ENCODE measurements at regions not wholly inside any gene's neighbourhood (a gene's known extent, or its start where the extent isn't known, plus 50 kb on each side); places are given as distances from the start of the nearest gene placed in this dataset.
"Not testable (repeated sequence)": the region's sequence is repeated elsewhere in the genome, so short reads cannot be mapped to it uniquely, and the experiment has no call there.

GRCh38 chr6:60408747-60409146, 1877.3 kb downstream of the KHDRBS2 start:
- H2AFZ ChIP-seq (ENCODE audit: insufficient read depth, low read length, poor library complexity); H3K4me2 ChIP-seq (ENCODE audit: low read length); H3K4me3 ChIP-seq (ENCODE audit: low read depth, low read length); H3K18ac ChIP-seq (ENCODE audit: low read length); H3K9me3 ChIP-seq (ENCODE audit: insufficient read depth, low read depth, low read length); H2BK5ac ChIP-seq (ENCODE audit: low read depth, low read length, poor library complexity); H4K91ac ChIP-seq (ENCODE audit: low read depth, low read length); H3K9ac ChIP-seq (ENCODE audit: low read length); DNase-seq; H3K4ac ChIP-seq (ENCODE audit: low read depth, low read length); H2BK120ac ChIP-seq (ENCODE audit: insufficient read depth, low read length, poor library complexity); H3K79me2 ChIP-seq (ENCODE audit: control insufficient read depth, insufficient read depth, low read length, poor library complexity); H3K27me3 ChIP-seq (ENCODE audit: insufficient read depth, low read length); H2BK12ac ChIP-seq (ENCODE audit: low read length); H3K14ac ChIP-seq (ENCODE audit: low read length); H2AK5ac ChIP-seq (ENCODE audit: low read length); H3K36me3 ChIP-seq (ENCODE audit: control insufficient read depth in 1 of 2, insufficient read depth in 2 of 2, low read length in 2 of 2); H3K79me1 ChIP-seq (ENCODE audit: low read length); H3K27ac ChIP-seq (ENCODE audit: low read depth, low read length); H4K12ac ChIP-seq (ENCODE audit: low read depth, low read length); H3K4me1 ChIP-seq (ENCODE audit: control insufficient read depth in 1 of 2, insufficient read depth in 2 of 2, low read length in 2 of 2); H4K8ac ChIP-seq (ENCODE audit: low read depth, low read length); H3K23ac ChIP-seq (ENCODE audit: low read length): not testable (repeated sequence)
- WGBS (ENCODE audit: extremely low coverage, insufficient coverage, insufficient read length): no CpG with 5 or more reads among the region's 3 CpGs

GRCh38 chr6:60403268-60403667, 1882.8 kb downstream of the KHDRBS2 start:
- WGBS (ENCODE audit: extremely low coverage, insufficient coverage, insufficient read length): no CpG with 5 or more reads among the region's 4 CpGs
- not testable (repeated sequence) for H2BK5ac ChIP-seq (ENCODE audit: low read depth, low read length, poor library complexity); H3K4me1 ChIP-seq (ENCODE audit: control insufficient read depth in 1 of 2, insufficient read depth in 2 of 2, low read length in 2 of 2); H3K4ac ChIP-seq (ENCODE audit: low read depth, low read length); H3K9me3 ChIP-seq (ENCODE audit: insufficient read depth, low read depth, low read length); H3K23ac ChIP-seq (ENCODE audit: low read length); H3K18ac ChIP-seq (ENCODE audit: low read length); H2BK12ac ChIP-seq (ENCODE audit: low read length); DNase-seq; H3K79me2 ChIP-seq (ENCODE audit: control insufficient read depth, insufficient read depth, low read length, poor library complexity); H3K36me3 ChIP-seq (ENCODE audit: control insufficient read depth in 1 of 2, insufficient read depth in 2 of 2, low read length in 2 of 2); H4K8ac ChIP-seq (ENCODE audit: low read depth, low read length); H4K91ac ChIP-seq (ENCODE audit: low read depth, low read length); H3K27me3 ChIP-seq (ENCODE audit: insufficient read depth, low read length); H3K4me2 ChIP-seq (ENCODE audit: low read length); H2AFZ ChIP-seq (ENCODE audit: insufficient read depth, low read length, poor library complexity); H2BK120ac ChIP-seq (ENCODE audit: insufficient read depth, low read length, poor library complexity); H3K9ac ChIP-seq (ENCODE audit: low read length); H3K79me1 ChIP-seq (ENCODE audit: low read length); H3K27ac ChIP-seq (ENCODE audit: low read depth, low read length); H3K4me3 ChIP-seq (ENCODE audit: low read depth, low read length); H4K12ac ChIP-seq (ENCODE audit: low read depth, low read length); H3K14ac ChIP-seq (ENCODE audit: low read length); H2AK5ac ChIP-seq (ENCODE audit: low read length)

GRCh38 chr6:60402490-60402889, 1883.5 kb downstream of the KHDRBS2 start:
- H3K23ac ChIP-seq (ENCODE audit: low read length); H4K12ac ChIP-seq (ENCODE audit: low read depth, low read length); H3K9me3 ChIP-seq (ENCODE audit: insufficient read depth, low read depth, low read length); H3K14ac ChIP-seq (ENCODE audit: low read length); H3K36me3 ChIP-seq (ENCODE audit: control insufficient read depth in 1 of 2, insufficient read depth in 2 of 2, low read length in 2 of 2); H4K8ac ChIP-seq (ENCODE audit: low read depth, low read length); H3K27ac ChIP-seq (ENCODE audit: low read depth, low read length); H3K4ac ChIP-seq (ENCODE audit: low read depth, low read length); H3K79me2 ChIP-seq (ENCODE audit: control insufficient read depth, insufficient read depth, low read length, poor library complexity); H2BK120ac ChIP-seq (ENCODE audit: insufficient read depth, low read length, poor library complexity); H3K79me1 ChIP-seq (ENCODE audit: low read length); H2BK5ac ChIP-seq (ENCODE audit: low read depth, low read length, poor library complexity); H3K18ac ChIP-seq (ENCODE audit: low read length); H2BK12ac ChIP-seq (ENCODE audit: low read length); H3K4me1 ChIP-seq (ENCODE audit: control insufficient read depth in 1 of 2, insufficient read depth in 2 of 2, low read length in 2 of 2); H3K4me3 ChIP-seq (ENCODE audit: low read depth, low read length); H3K9ac ChIP-seq (ENCODE audit: low read length); H3K4me2 ChIP-seq (ENCODE audit: low read length); H2AK5ac ChIP-seq (ENCODE audit: low read length); H2AFZ ChIP-seq (ENCODE audit: insufficient read depth, low read length, poor library complexity); H4K91ac ChIP-seq (ENCODE audit: low read depth, low read length); DNase-seq; H3K27me3 ChIP-seq (ENCODE audit: insufficient read depth, low read length): not testable (repeated sequence)
- WGBS (ENCODE audit: extremely low coverage, insufficient coverage, insufficient read length): no CpG with 5 or more reads among the region's 3 CpGs

- H3K79me1 ChIP-seq (ENCODE audit: low read length); H2AFZ ChIP-seq (ENCODE audit: insufficient read depth, low read length, poor library complexity); H2AK5ac ChIP-seq (ENCODE audit: low read length); H3K14ac ChIP-seq (ENCODE audit: low read length); H3K79me2 ChIP-seq (ENCODE audit: control insufficient read depth, insufficient read depth, low read length, poor library complexity); H3K9ac ChIP-seq (ENCODE audit: low read length); H3K4me2 ChIP-seq (ENCODE audit: low read length); H4K12ac ChIP-seq (ENCODE audit: low read depth, low read length); DNase-seq; H3K23ac ChIP-seq (ENCODE audit: low read length); H2BK5ac ChIP-seq (ENCODE audit: low read depth, low read length, poor library complexity); H2BK120ac ChIP-seq (ENCODE audit: insufficient read depth, low read length, poor library complexity); H3K9me3 ChIP-seq (ENCODE audit: insufficient read depth, low read depth, low read length); H3K18ac ChIP-seq (ENCODE audit: low read length); H4K91ac ChIP-seq (ENCODE audit: low read depth, low read length); H3K4me1 ChIP-seq (ENCODE audit: control insufficient read depth in 1 of 2, insufficient read depth in 2 of 2, low read length in 2 of 2); H3K36me3 ChIP-seq (ENCODE audit: control insufficient read depth in 1 of 2, insufficient read depth in 2 of 2, low read length in 2 of 2); H2BK12ac ChIP-seq (ENCODE audit: low read length); H3K27me3 ChIP-seq (ENCODE audit: insufficient read depth, low read length); H4K8ac ChIP-seq (ENCODE audit: low read depth, low read length); H3K4me3 ChIP-seq (ENCODE audit: low read depth, low read length); H3K4ac ChIP-seq (ENCODE audit: low read depth, low read length); H3K27ac ChIP-seq (ENCODE audit: low read depth, low read length): not testable (repeated sequence)
- WGBS (ENCODE audit: extremely low coverage, insufficient coverage, insufficient read length): no CpG with 5 or more reads among the region's 7 CpGs
Measured at GRCh38 chr6:60395261-60395660, 1890.8 kb downstream of the KHDRBS2 start.

Data from trophoblast cell (in vitro differentiated cells and primary cell).